Skeletal muscle satellite cell (primary cell): ENCODE measurements at regions not wholly inside any gene's neighbourhood (a gene's known extent, or its start where the extent isn't known, plus 50 kb on each side); places are given as distances from the start of the nearest gene placed in this dataset.
"Not testable (repeated sequence)": the region's sequence is repeated elsewhere in the genome, so short reads cannot be mapped to it uniquely, and the experiment has no call there.

ENCODE experiments used
- H3K27me3 ChIP-seq: 2 replicates; pipeline ENCODE4 v1.7.0; 2013; ENCODE audit warnings: low read length; ENCODE audit not compliant: control insufficient read depth, insufficient read depth
- H3K36me3 ChIP-seq: 2 replicates; pipeline ENCODE4 v1.7.0; 2013; ENCODE audit warnings: mild to moderate bottlenecking, control low read depth, low read length; ENCODE audit not compliant: insufficient read depth
- H3K4me1 ChIP-seq: 2 replicates; pipeline ENCODE4 v1.7.0; 2013; ENCODE audit warnings: low read length; ENCODE audit not compliant: control insufficient read depth, insufficient read depth
- H3K4me2 ChIP-seq: 2 replicates; pipeline ENCODE4 v1.7.0; 2013; ENCODE audit warnings: mild to moderate bottlenecking, low read length
- H3K4me3 ChIP-seq: 2 replicates; pipeline ENCODE4 v1.7.0; 2013; ENCODE audit warnings: low read length
- H3K9ac ChIP-seq: 2 replicates; pipeline ENCODE4 v1.7.0; 2013; ENCODE audit warnings: mild to moderate bottlenecking, low read depth, low read length, moderate library complexity
- H3K9me3 ChIP-seq: replicated peaks from 2 replicates; pipeline ENCODE4 v1.7.0; 2013; ENCODE audit warnings: mild to moderate bottlenecking, control low read depth, low read length

- H3K36me3 ChIP-seq: no peaks in the 10 kb centered on the region
These were observed 936.0 kb downstream of the TRIB2 start for GRCh38 chr2:13652531-13653313.

GRCh38 chr2:13654416-13654815 lies 937.7 kb downstream of the TRIB2 start:
- H3K9ac ChIP-seq: no peak overlapping the region
- H3K27me3 ChIP-seq: no peaks in the 10 kb centered on the region
- H3K4me3 ChIP-seq: no peak overlapping the region
- no peaks in the 10 kb centered on the region for H3K36me3 ChIP-seq
- H3K9me3 ChIP-seq: peaks cover 8% of the 10 kb centered on the region
- H3K4me2 ChIP-seq: no peak overlapping the region
- H3K4me1 ChIP-seq: peaks cover 47% of the 10 kb centered on the region

More at GRCh38 chr2:13652531-13653313, 936.0 kb downstream of the TRIB2 start:
- H3K9ac ChIP-seq: peak overlapping the region; percentile 55
- peak overlapping the region; percentile 14 for H3K4me3 ChIP-seq
- peaks cover 47% of the 10 kb centered on the region for H3K4me1 ChIP-seq
- H3K4me2 ChIP-seq: peak overlapping the region; percentile 73
- no peaks in the 10 kb centered on the region for H3K27me3 ChIP-seq
- H3K9me3 ChIP-seq: peaks cover 8% of the 10 kb centered on the region

GRCh38 chr2:13660231-13660630 lies 943.5 kb downstream of the TRIB2 start:
- no peak overlapping the region for H3K9ac ChIP-seq
- H3K4me1 ChIP-seq: peaks cover 36% of the 10 kb centered on the region
- H3K36me3 ChIP-seq: no peaks in the 10 kb centered on the region
- no peaks in the 10 kb centered on the region for H3K27me3 ChIP-seq
- H3K9me3 ChIP-seq: no peaks in the 10 kb centered on the region
- H3K4me3 ChIP-seq: peak overlapping the region; percentile 8
- no peak overlapping the region for H3K4me2 ChIP-seq

- H3K27me3 ChIP-seq: no peaks in the 10 kb centered on the region
- H3K4me2 ChIP-seq: peak overlapping the region; percentile 14
- H3K4me3 ChIP-seq: no peak overlapping the region
- H3K36me3 ChIP-seq: no peaks in the 10 kb centered on the region
- peaks cover 28% of the 10 kb centered on the region for H3K4me1 ChIP-seq
- no peak overlapping the region for H3K9ac ChIP-seq
- H3K9me3 ChIP-seq: no peaks in the 10 kb centered on the region
These were observed 945.3 kb downstream of the TRIB2 start for GRCh38 chr2:13662055-13662454.

- H3K4me1 ChIP-seq: peaks cover 9% of the 10 kb centered on the region
- H3K4me2 ChIP-seq: no peak overlapping the region
- H3K9me3 ChIP-seq: no peaks in the 10 kb centered on the region
- H3K27me3 ChIP-seq: no peaks in the 10 kb centered on the region
- no peaks in the 10 kb centered on the region for H3K36me3 ChIP-seq
- no peak overlapping the region for H3K9ac ChIP-seq
- no peak overlapping the region for H3K4me3 ChIP-seq
These were observed 950.1 kb downstream of the TRIB2 start for GRCh38 chr2:13666582-13667414.

- Histone ChIP-seq H3K27me3 (no peaks in the 10 kb centered on the region), H3K9ac (no peak overlapping the region), H3K9me3 (no peaks in the 10 kb centered on the region), H3K4me2 (no peak overlapping the region), H3K36me3 (no peaks in the 10 kb centered on the region), H3K4me3 (no peak overlapping the region), H3K4me1 (peaks cover 6% of the 10 kb centered on the region)
These were observed 950.6 kb downstream of the TRIB2 start for GRCh38 chr2:13667415-13667757.

- H3K9me3 ChIP-seq: no peaks in the 10 kb centered on the region
- H3K4me1 ChIP-seq: no peaks in the 10 kb centered on the region
- no peaks in the 10 kb centered on the region for H3K36me3 ChIP-seq
- no peak overlapping the region for H3K9ac ChIP-seq
- no peaks in the 10 kb centered on the region for H3K27me3 ChIP-seq
- no peak overlapping the region for H3K4me2 ChIP-seq
- H3K4me3 ChIP-seq: no peak overlapping the region
These were observed 952.9 kb downstream of the TRIB2 start for GRCh38 chr2:13669607-13670006.

- H3K4me1 ChIP-seq, H3K36me3 ChIP-seq, H3K4me3 ChIP-seq, H3K4me2 ChIP-seq, H3K27me3 ChIP-seq, H3K9me3 ChIP-seq, H3K9ac ChIP-seq: not testable (repeated sequence)
These were observed 957.1 kb downstream of the TRIB2 start for GRCh38 chr2:13673821-13674220.

- peaks cover 4% of the 10 kb centered on the region for H3K4me1 ChIP-seq
- H3K27me3 ChIP-seq: no peaks in the 10 kb centered on the region
- no peaks in the 10 kb centered on the region for H3K9me3 ChIP-seq
- no peak overlapping the region for H3K4me3 ChIP-seq
- H3K4me2 ChIP-seq: no peak overlapping the region
- no peak overlapping the region for H3K9ac ChIP-seq
- no peaks in the 10 kb centered on the region for H3K36me3 ChIP-seq
These were observed 956.2 kb upstream of the LRATD1 start for GRCh38 chr2:13676269-13676668.

- no peaks in the 10 kb centered on the region for H3K36me3 ChIP-seq
- H3K9ac ChIP-seq: no peak overlapping the region
- H3K27me3 ChIP-seq: no peaks in the 10 kb centered on the region
- peaks cover 9% of the 10 kb centered on the region for H3K9me3 ChIP-seq
- no peaks in the 10 kb centered on the region for H3K4me1 ChIP-seq
- H3K4me3 ChIP-seq: no peak overlapping the region
- H3K4me2 ChIP-seq: no peak overlapping the region
These were observed 950.6 kb upstream of the LRATD1 start for GRCh38 chr2:13681936-13682335.

- Histone ChIP-seq H3K27me3 (no peaks in the 10 kb centered on the region), H3K36me3 (no peaks in the 10 kb centered on the region), H3K4me1 (no peaks in the 10 kb centered on the region), H3K4me2 (no peak overlapping the region), H3K4me3 (no peak overlapping the region), H3K9ac (no peak overlapping the region), H3K9me3 (peaks cover 9% of the 10 kb centered on the region)
These were observed 949.8 kb upstream of the LRATD1 start for GRCh38 chr2:13682540-13683272.
